Left ventricle myocardium superior (tissue), 1 donor: ENCODE measurements at regions not wholly inside any gene's neighbourhood (a gene's known extent, or its start where the extent isn't known, plus 50 kb on each side); places are given as distances from the start of the nearest gene placed in this dataset.

ENCODE experiments used
- ATAC-seq: fragments of 200-7000 bp; cut with Tn5 transposase; one replicate; pipeline ENCODE4 v1.9.1; 2020; ENCODE audit warnings: mild to moderate bottlenecking, moderate library complexity
- DNase-seq: peaks from one replicate; pipeline ENCODE4 v3.0.0-alpha.2; 2020
- intact Hi-C: fragments of 100-400 bp; cut with micrococcal nuclease; formaldehyde crosslinking; loops from one replicate; pipeline ENCODE4 v1.11.0; 2022
- donor health status: DM: no; HTN: yes; CAD: no; lungs with severe emphysema.

- DNase-seq (no peak), ATAC-seq (no peak)
- intact Hi-C loops: no loop called here
Measured at GRCh38 chr6:137361701-137362100, 132.5 kb downstream of the OLIG3 start.

- DNase-seq (no peak), ATAC-seq (no peak)
- intact Hi-C loops: no loop called here
Measured at GRCh38 chr6:137358273-137358672, 135.9 kb downstream of the OLIG3 start.

- ATAC-seq (no peak), DNase-seq (no peak)
- intact Hi-C loops: no loop called here
Measured at GRCh38 chr6:137357948-137358266, 136.3 kb downstream of the OLIG3 start.

- intact Hi-C loops: no loop called here
- DNase-seq (no peak), ATAC-seq (no peak)
Measured at GRCh38 chr6:137357263-137357947, 136.8 kb downstream of the OLIG3 start.

GRCh38 chr6:137353842-137354397 is 134.7 kb upstream of the IFNGR1 start:
- intact Hi-C loops: no loop called here
- ATAC-seq: no peak
- DNase-seq: no peak

- DNase-seq (no peak), ATAC-seq (no peak)
- intact Hi-C loops: no loop called here
Measured at GRCh38 chr6:137353346-137353745, 134.2 kb upstream of the IFNGR1 start.

- ATAC-seq (no peak), DNase-seq (no peak)
- intact Hi-C loops: no loop called here
Measured at GRCh38 chr6:137352859-137353258, 133.7 kb upstream of the IFNGR1 start.

GRCh38 chr6:137351890-137352289 is 132.7 kb upstream of the IFNGR1 start:
- DNase-seq: no peak
- intact Hi-C loops: no loop called here
- no peak for ATAC-seq

GRCh38 chr6:137350857-137351256 is 131.7 kb upstream of the IFNGR1 start:
- intact Hi-C loops: no loop called here
- DNase-seq: no peak
- no peak for ATAC-seq

- intact Hi-C loops: no loop called here
- DNase-seq (no peak), ATAC-seq (no peak)
Measured at GRCh38 chr6:137349856-137350830, 131.0 kb upstream of the IFNGR1 start.

GRCh38 chr6:137348777-137349176 is 129.6 kb upstream of the IFNGR1 start:
- no peak for DNase-seq
- intact Hi-C loops: no loop called here
- ATAC-seq: no peak

GRCh38 chr6:137343241-137343640 is 124.1 kb upstream of the IFNGR1 start:
- intact Hi-C loops: no loop called here
- DNase-seq: no peak
- ATAC-seq: no peak

GRCh38 chr6:137342607-137343190 is 123.5 kb upstream of the IFNGR1 start:
- intact Hi-C loops: no loop called here
- ATAC-seq: no peak
- peak; percentile 36 for DNase-seq

- intact Hi-C loops: no loop called here
- peak; percentile 38 for DNase-seq
- ATAC-seq: peak; percentile 73
Measured at GRCh38 chr6:137341681-137342195, 122.6 kb upstream of the IFNGR1 start.

- intact Hi-C loops: no loop called here
- no peak for DNase-seq
- peak; percentile 53 for ATAC-seq
Measured at GRCh38 chr6:137339929-137340559, 120.9 kb upstream of the IFNGR1 start.

GRCh38 chr6:137334884-137335283 is 115.7 kb upstream of the IFNGR1 start:
- DNase-seq (no peak), ATAC-seq (no peak)
- intact Hi-C loops: no loop called here

GRCh38 chr6:137334094-137334493 is 114.9 kb upstream of the IFNGR1 start:
- DNase-seq (no peak), ATAC-seq (peak; percentile 70)
- intact Hi-C loops: no loop called here

- intact Hi-C loops: no loop called here
- DNase-seq: no peak
- ATAC-seq: peak; percentile 97
Measured at GRCh38 chr6:137332637-137333280, 113.6 kb upstream of the IFNGR1 start.

GRCh38 chr6:137323860-137324259 is 104.7 kb upstream of the IFNGR1 start:
- intact Hi-C loops: no loop called here
- no peak for ATAC-seq
- DNase-seq: no peak
